Stimulated activated memory B cell treated with anti-CD40 and anti-IgM and Interleukin-4, amounts not matched to agents 10 μg/mL and 1 μg/mL and 100 μg/mL, for 72 hours (primary cell): ENCODE measurements at regions not wholly inside any gene's neighbourhood (a gene's known extent, or its start where the extent isn't known, plus 50 kb on each side); places are given as distances from the start of the nearest gene placed in this dataset.

Experiments
- ATAC-seq: fragments of 150-1000 bp; cut with Tn5 transposase; 2 replicates; pipeline ENCODE4 v1.10.0; 2021
- H3K27ac Mint-ChIP-seq: one replicate; pipeline ENCODE4 v1.8.0; 2022; ENCODE audit warnings: mild to moderate bottlenecking, mixed read lengths
- H3K27me3 Mint-ChIP-seq: one replicate; pipeline ENCODE4 v1.8.0; 2022; ENCODE audit warnings: mixed read lengths
- H3K36me3 Mint-ChIP-seq: one replicate; pipeline ENCODE4 v1.8.0; 2022; ENCODE audit warnings: mixed read lengths
- H3K4me1 Mint-ChIP-seq: one replicate; pipeline ENCODE4 v1.8.0; 2022; ENCODE audit warnings: mixed read lengths
- H3K4me3 Mint-ChIP-seq: one replicate; pipeline ENCODE4 v1.8.0; 2022; ENCODE audit warnings: mild to moderate bottlenecking, moderate library complexity, mixed read lengths
- H3K9me3 Mint-ChIP-seq: one replicate; pipeline ENCODE4 v1.8.0; 2022; ENCODE audit warnings: mixed read lengths

DNA sequence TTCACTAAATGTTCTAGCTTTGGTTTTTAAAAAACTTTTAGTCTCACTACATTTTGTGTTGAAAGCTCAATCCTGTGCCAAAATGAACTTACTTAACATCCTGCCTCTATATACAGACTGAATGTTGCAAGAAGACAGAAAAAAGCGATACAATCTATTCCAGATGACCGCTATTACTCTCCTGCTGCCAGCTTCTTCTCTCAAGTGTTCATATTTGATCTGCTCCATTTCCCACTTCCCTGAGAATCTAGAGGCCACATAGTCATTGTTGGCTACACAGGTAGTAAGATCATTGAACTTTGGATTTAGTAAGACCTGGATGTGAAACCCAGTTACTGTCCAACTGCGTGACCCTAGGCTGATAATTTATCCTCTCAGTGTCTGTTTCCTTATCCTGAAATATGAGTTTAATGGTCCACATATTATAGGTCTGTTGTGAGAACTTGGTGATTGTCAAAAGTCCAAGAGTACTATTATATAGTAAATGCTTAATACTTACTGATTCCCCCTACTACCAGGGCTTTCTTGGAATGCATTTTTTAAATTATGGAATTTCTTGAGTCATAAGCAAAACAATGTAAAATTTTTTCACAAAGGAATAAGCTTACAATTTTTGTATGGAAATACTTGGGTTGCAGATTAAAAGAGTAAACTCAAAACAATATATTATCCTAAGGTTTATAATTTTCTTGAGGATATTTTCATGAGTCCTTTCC, 976.8 kb upstream of the ADGRL3 start:
- ATAC-seq: no peak
- Mint-ChIP-seq H3K9me3 (no peaks in the 10 kb centered on the region), H3K4me1 (no peaks in the 10 kb centered on the region), H3K4me3 (no peak overlapping the region), H3K27me3 (no peaks in the 10 kb centered on the region), H3K36me3 (no peaks in the 10 kb centered on the region), H3K27ac (no peak overlapping the region)

GRCh38 chr4:60241866-60242265, 958.3 kb upstream of the ADGRL3 start:
- Mint-ChIP-seq H3K4me3 (no peak overlapping the region), H3K4me1 (no peaks in the 10 kb centered on the region), H3K27ac (no peak overlapping the region), H3K9me3 (peaks cover 1% of the 10 kb centered on the region), H3K27me3 (no peaks in the 10 kb centered on the region), H3K36me3 (no peaks in the 10 kb centered on the region)
- ATAC-seq: no peak

DNA sequence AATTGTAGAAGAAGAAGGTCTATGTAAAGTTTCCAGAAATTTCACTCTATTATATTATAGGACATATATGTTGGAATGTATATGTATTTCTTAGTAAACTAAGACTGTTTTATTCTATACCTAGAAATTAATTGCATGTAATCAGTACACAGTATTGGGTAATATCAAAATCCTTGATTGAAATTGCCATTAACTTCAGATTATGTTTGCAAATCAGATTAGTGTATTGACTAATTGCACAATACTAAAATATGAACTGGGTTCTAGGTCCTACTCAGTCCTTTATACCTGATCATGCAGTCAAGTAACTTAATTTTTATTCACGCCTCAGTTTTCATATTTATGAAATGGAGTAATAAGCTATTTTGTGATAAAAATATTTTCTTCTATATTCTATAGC, 950.3 kb upstream of the ADGRL3 start:
- Mint-ChIP-seq H3K36me3 (no peaks in the 10 kb centered on the region), H3K27me3 (no peaks in the 10 kb centered on the region), H3K4me1 (no peaks in the 10 kb centered on the region), H3K4me3 (no peak overlapping the region), H3K9me3 (peaks cover 4% of the 10 kb centered on the region), H3K27ac (no peak overlapping the region)
- no peak for ATAC-seq

GRCh38 chr4:60250657-60251056, 949.5 kb upstream of the ADGRL3 start:
- H3K27me3 Mint-ChIP-seq: no peaks in the 10 kb centered on the region
- H3K4me3 Mint-ChIP-seq: no peak overlapping the region
- H3K4me1 Mint-ChIP-seq: no peaks in the 10 kb centered on the region
- H3K36me3 Mint-ChIP-seq: no peaks in the 10 kb centered on the region
- no peak overlapping the region for H3K27ac Mint-ChIP-seq
- peaks cover 4% of the 10 kb centered on the region for H3K9me3 Mint-ChIP-seq
- ATAC-seq: no peak

- no peak overlapping the region for H3K27ac Mint-ChIP-seq
- no peaks in the 10 kb centered on the region for H3K27me3 Mint-ChIP-seq
- no peak for ATAC-seq
- no peak overlapping the region for H3K4me3 Mint-ChIP-seq
- H3K36me3 Mint-ChIP-seq: no peaks in the 10 kb centered on the region
- H3K4me1 Mint-ChIP-seq: no peaks in the 10 kb centered on the region
- H3K9me3 Mint-ChIP-seq: peaks cover 3% of the 10 kb centered on the region
These were observed 940.3 kb upstream of the ADGRL3 start for GRCh38 chr4:60259781-60260180.

GRCh38 chr4:60266505-60266904, 933.6 kb upstream of the ADGRL3 start:
- Mint-ChIP-seq H3K4me3 (no peak overlapping the region), H3K27me3 (no peaks in the 10 kb centered on the region), H3K9me3 (peaks cover 6% of the 10 kb centered on the region), H3K27ac (no peak overlapping the region), H3K4me1 (no peaks in the 10 kb centered on the region), H3K36me3 (no peaks in the 10 kb centered on the region)
- no peak for ATAC-seq

- no peaks in the 10 kb centered on the region for H3K4me1 Mint-ChIP-seq
- no peak overlapping the region for H3K4me3 Mint-ChIP-seq
- H3K27ac Mint-ChIP-seq: no peak overlapping the region
- H3K36me3 Mint-ChIP-seq: no peaks in the 10 kb centered on the region
- no peaks in the 10 kb centered on the region for H3K27me3 Mint-ChIP-seq
- peaks cover 7% of the 10 kb centered on the region for H3K9me3 Mint-ChIP-seq
- ATAC-seq: no peak
These were observed 903.7 kb upstream of the ADGRL3 start for GRCh38 chr4:60296386-60296785.

DNA sequence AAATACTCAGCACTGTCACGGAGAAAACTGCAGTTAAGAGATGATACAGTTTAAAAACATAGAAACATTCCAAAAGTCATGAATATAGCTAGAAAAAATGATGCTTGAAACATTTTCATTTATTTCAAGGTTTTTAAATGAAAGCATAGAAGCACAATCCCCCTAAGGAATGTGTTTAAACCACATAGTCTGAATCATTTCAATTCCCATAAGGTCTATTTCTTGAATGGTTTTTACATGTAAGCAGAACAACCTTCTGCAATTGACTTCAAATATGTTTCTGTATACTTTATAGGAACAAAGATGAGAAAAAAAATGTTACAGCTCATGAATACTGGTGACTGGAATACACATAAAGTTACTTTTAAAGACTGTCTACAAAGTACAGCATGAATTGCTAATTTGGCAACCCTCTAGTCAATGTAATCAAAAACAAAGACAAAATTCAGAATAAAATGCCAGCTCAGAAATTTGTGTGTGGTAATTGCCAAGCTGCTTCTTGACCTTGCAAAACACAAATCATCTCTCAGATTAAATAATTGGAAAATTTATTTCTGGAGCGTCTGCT, 886.4 kb upstream of the ADGRL3 start:
- Mint-ChIP-seq H3K27me3 (no peaks in the 10 kb centered on the region), H3K27ac (no peak overlapping the region), H3K4me3 (no peak overlapping the region), H3K4me1 (no peaks in the 10 kb centered on the region), H3K36me3 (no peaks in the 10 kb centered on the region), H3K9me3 (no peaks in the 10 kb centered on the region)
- no peak for ATAC-seq

GRCh38 chr4:60314416-60314815, 885.7 kb upstream of the ADGRL3 start:
- ATAC-seq: no peak
- Mint-ChIP-seq H3K4me1 (no peaks in the 10 kb centered on the region), H3K27me3 (no peaks in the 10 kb centered on the region)

GRCh38 chr4:60315586-60315985, 884.5 kb upstream of the ADGRL3 start:
- no peak overlapping the region for H3K27ac Mint-ChIP-seq
- no peak overlapping the region for H3K4me3 Mint-ChIP-seq
- H3K36me3 Mint-ChIP-seq: no peaks in the 10 kb centered on the region
- no peaks in the 10 kb centered on the region for H3K27me3 Mint-ChIP-seq
- ATAC-seq: no peak
- no peaks in the 10 kb centered on the region for H3K4me1 Mint-ChIP-seq
- H3K9me3 Mint-ChIP-seq: no peaks in the 10 kb centered on the region

More at GRCh38 chr4:60314416-60314815, 885.7 kb upstream of the ADGRL3 start:
- Mint-ChIP-seq H3K27ac (no peak overlapping the region), H3K4me3 (no peak overlapping the region), H3K36me3 (no peaks in the 10 kb centered on the region), H3K9me3 (no peaks in the 10 kb centered on the region)

GRCh38 chr4:60326735-60327134, 873.4 kb upstream of the ADGRL3 start:
- H3K4me3 Mint-ChIP-seq: no peak overlapping the region
- H3K9me3 Mint-ChIP-seq: peaks cover 5% of the 10 kb centered on the region
- H3K36me3 Mint-ChIP-seq: no peaks in the 10 kb centered on the region
- no peaks in the 10 kb centered on the region for H3K4me1 Mint-ChIP-seq
- no peaks in the 10 kb centered on the region for H3K27me3 Mint-ChIP-seq
- H3K27ac Mint-ChIP-seq: no peak overlapping the region
- ATAC-seq: no peak

- ATAC-seq: no peak
- Mint-ChIP-seq H3K4me3 (no peak overlapping the region), H3K4me1 (no peaks in the 10 kb centered on the region)
These were observed 872.5 kb upstream of the ADGRL3 start for GRCh38 chr4:60327651-60328050.

GRCh38 chr4:60344908-60345307, 855.2 kb upstream of the ADGRL3 start:
- H3K27me3 Mint-ChIP-seq: no peaks in the 10 kb centered on the region
- ATAC-seq: no peak
- H3K27ac Mint-ChIP-seq: no peak overlapping the region

More at GRCh38 chr4:60327651-60328050, 872.5 kb upstream of the ADGRL3 start:
- Mint-ChIP-seq H3K9me3 (peaks cover 2% of the 10 kb centered on the region), H3K36me3 (no peaks in the 10 kb centered on the region), H3K27me3 (no peaks in the 10 kb centered on the region), H3K27ac (no peak overlapping the region)

DNA sequence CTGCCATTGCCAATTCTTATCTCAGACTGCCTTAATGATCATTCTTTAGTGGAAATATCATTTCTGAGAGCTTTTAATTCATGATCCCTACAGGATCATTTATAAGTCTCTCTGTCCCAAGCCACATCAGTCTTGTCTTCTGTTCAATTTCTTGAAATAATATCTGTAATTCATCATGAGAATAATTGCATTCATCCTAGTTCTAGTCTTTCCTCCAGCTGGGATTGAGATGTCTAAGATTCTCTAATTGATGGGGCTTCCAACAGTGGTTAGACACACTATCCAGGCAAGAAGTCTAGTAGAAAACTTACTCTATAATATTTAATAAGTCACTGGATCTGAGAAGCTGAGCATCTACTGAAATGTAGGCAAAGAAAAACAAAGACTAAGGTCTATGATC, 854.7 kb upstream of the ADGRL3 start:
- H3K4me3 Mint-ChIP-seq: no peak overlapping the region
- no peaks in the 10 kb centered on the region for H3K9me3 Mint-ChIP-seq
- H3K36me3 Mint-ChIP-seq: no peaks in the 10 kb centered on the region
- no peak for ATAC-seq
- no peaks in the 10 kb centered on the region for H3K27me3 Mint-ChIP-seq
- H3K27ac Mint-ChIP-seq: no peak overlapping the region
- no peaks in the 10 kb centered on the region for H3K4me1 Mint-ChIP-seq

More at GRCh38 chr4:60344908-60345307, 855.2 kb upstream of the ADGRL3 start:
- H3K9me3 Mint-ChIP-seq: no peaks in the 10 kb centered on the region
- H3K4me3 Mint-ChIP-seq: no peak overlapping the region
- H3K4me1 Mint-ChIP-seq: no peaks in the 10 kb centered on the region
- H3K36me3 Mint-ChIP-seq: no peaks in the 10 kb centered on the region

- Mint-ChIP-seq H3K36me3 (no peaks in the 10 kb centered on the region), H3K27ac (no peak overlapping the region), H3K4me3 (no peak overlapping the region), H3K27me3 (no peaks in the 10 kb centered on the region), H3K4me1 (no peaks in the 10 kb centered on the region), H3K9me3 (peaks cover 13% of the 10 kb centered on the region)
- ATAC-seq: no peak
These were observed 840.3 kb upstream of the ADGRL3 start for GRCh38 chr4:60359746-60360367.

DNA sequence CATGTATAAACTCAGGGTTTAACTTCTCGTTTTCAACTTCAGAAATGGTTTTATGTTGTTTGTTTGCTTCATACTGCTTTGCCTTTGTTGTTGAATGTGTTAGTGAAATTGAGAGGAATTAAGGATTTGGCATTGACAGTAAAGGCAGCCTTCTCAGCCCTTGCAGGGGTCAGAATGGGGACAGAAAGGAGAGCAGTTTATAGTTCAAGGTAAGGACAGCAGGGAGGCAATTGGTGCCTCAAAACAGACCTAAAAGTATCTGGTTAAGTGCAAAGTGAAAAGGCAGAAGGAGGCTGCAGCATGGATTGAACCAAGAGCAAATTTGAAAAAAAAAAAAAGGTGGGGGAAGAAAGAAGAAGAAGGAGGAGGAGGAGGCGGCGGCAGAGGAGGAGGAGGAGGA, 835.0 kb upstream of the ADGRL3 start:
- Mint-ChIP-seq H3K27ac (no peak overlapping the region), H3K4me1 (no peaks in the 10 kb centered on the region), H3K4me3 (no peak overlapping the region), H3K36me3 (no peaks in the 10 kb centered on the region), H3K9me3 (peaks cover 11% of the 10 kb centered on the region), H3K27me3 (no peaks in the 10 kb centered on the region)
- no peak for ATAC-seq
